GM18907 (cell line): ENCODE measurements at regions not wholly inside any gene's neighbourhood (a gene's known extent, or its start where the extent isn't known, plus 50 kb on each side); places are given as distances from the start of the nearest gene placed in this dataset.

Source experiments
- ATAC-seq: cut with Tn5 transposase; IDR thresholded peaks from one replicate; pipeline ENCODE4 v1.9.1; 2021; ENCODE audit warnings: mild to moderate bottlenecking, moderate library complexity; ENCODE audit not compliant: unreplicated experiment

- ATAC-seq: no peak
Measured at GRCh38 chr11:113634940-113635575, 71.0 kb downstream of the TMPRSS5 start.

- ATAC-seq: no peak
Measured at GRCh38 chr11:113632981-113633380, 73.1 kb downstream of the TMPRSS5 start.

GRCh38 chr11:113629562-113629961 is 76.5 kb downstream of the TMPRSS5 start:
- ATAC-seq: no peak

GRCh38 chr11:113628912-113629311 is 77.2 kb downstream of the TMPRSS5 start:
- no peak for ATAC-seq

- no peak for ATAC-seq
Measured at GRCh38 chr11:113627946-113628345, 78.2 kb downstream of the TMPRSS5 start.

GRCh38 chr11:113627297-113627696 is 78.8 kb downstream of the TMPRSS5 start:
- ATAC-seq: no peak

GRCh38 chr11:113626736-113627135 is 79.4 kb downstream of the TMPRSS5 start:
- no peak for ATAC-seq

- no peak for ATAC-seq
Measured at GRCh38 chr11:113623114-113623513, 83.0 kb downstream of the TMPRSS5 start.

- ATAC-seq: no peak
Measured at GRCh38 chr11:113618360-113618759, 87.7 kb downstream of the TMPRSS5 start.

GRCh38 chr11:113615773-113616172 is 90.3 kb downstream of the TMPRSS5 start:
- ATAC-seq: no peak

- no peak for ATAC-seq
Measured at GRCh38 chr11:113615098-113615497, 91.0 kb downstream of the TMPRSS5 start.

GRCh38 chr11:113614097-113614496 is 92.0 kb downstream of the TMPRSS5 start:
- ATAC-seq: no peak

- ATAC-seq: peak; percentile 49
Measured at GRCh38 chr11:113613619-113614018, 92.5 kb downstream of the TMPRSS5 start.

- no peak for ATAC-seq
Measured at GRCh38 chr11:113604186-113604585, 101.9 kb downstream of the TMPRSS5 start.

- no peak for ATAC-seq
Measured at GRCh38 chr11:113603277-113604059, 102.6 kb downstream of the TMPRSS5 start.

GRCh38 chr11:113602483-113602882 is 103.6 kb downstream of the TMPRSS5 start:
- no peak for ATAC-seq

- ATAC-seq: no peak
Measured at GRCh38 chr11:113596658-113597057, 109.5 kb downstream of the TMPRSS5 start.

- ATAC-seq: no peak
Measured at GRCh38 chr11:113595810-113596594, 110.1 kb downstream of the TMPRSS5 start.

- peak; percentile 95 for ATAC-seq
Measured at GRCh38 chr11:113593698-113594308, 112.3 kb downstream of the TMPRSS5 start.

- ATAC-seq: no peak
Measured at GRCh38 chr11:113591117-113591516, 115.0 kb downstream of the TMPRSS5 start.

GRCh38 chr11:113587308-113587739 is 112.1 kb upstream of the DRD2 start:
- peak; percentile 94 for ATAC-seq
